HepG2 (cell line): ENCODE measurements at regions not wholly inside any gene's neighbourhood (a gene's known extent, or its start where the extent isn't known, plus 50 kb on each side); places are given as distances from the start of the nearest gene placed in this dataset.
A peak's percentile ranks its signal among the peaks of the same experiment; 100 is the strongest.

Experiments
- AFF4 ChIP-seq: sonication (generic); formaldehyde crosslinking; IDR thresholded peaks from 2 replicates; pipeline ENCODE4 v1.4.0; 2020; ENCODE audit warnings: missing genetic modification reagents
- MIXL1 ChIP-seq: IDR thresholded peaks from 2 replicates; pipeline ENCODE4 v1.6.1; 2016
- NONO ChIP-seq, 2 experiments: fragments of 450-650 bp in 1 of 2; sonication (generic) in 1 of 2; formaldehyde crosslinking in 1 of 2; IDR thresholded peaks in 1 of 2; conservative IDR thresholded peaks in 1 of 2; 2 replicates each; pipeline versions ENCODE4 v1.6.1 to v1.8.0; 2017 to 2022; ENCODE audit warnings: mild to moderate bottlenecking in 1 of 2, missing genetic modification reagents in 1 of 2, moderate library complexity in 1 of 2
- SALL1 ChIP-seq: sonication (generic); formaldehyde crosslinking; IDR thresholded peaks from 2 replicates; pipeline ENCODE4 v1.8.0; 2022; ENCODE audit warnings: mild to moderate bottlenecking, missing genetic modification reagents
- SOX13 ChIP-seq, 3 experiments: fragments of 450-650 bp in 1 of 3; sonication (generic) in 1 of 3; formaldehyde crosslinking in 1 of 3; IDR thresholded peaks in 2 of 3; conservative IDR thresholded peaks in 1 of 3; 2 replicates each; pipeline versions ENCODE4 v1.5.0 to v1.6.1; 2016 to 2020; ENCODE audit warnings: antibody characterized with exemption in 1 of 3, mild to moderate bottlenecking in 1 of 3, missing compliant biosample characterization in 1 of 3, missing genetic modification reagents in 1 of 3, moderate library complexity in 1 of 3
- ZBTB2 ChIP-seq: sonication (generic); formaldehyde crosslinking; IDR thresholded peaks from 2 replicates; pipeline ENCODE4 v1.8.0; 2022; ENCODE audit warnings: low read depth, missing genetic modification reagents
- ZBTB38 ChIP-seq: sonication (generic); formaldehyde crosslinking; IDR thresholded peaks from 2 replicates; pipeline ENCODE4 v1.5.1; 2020; ENCODE audit warnings: mild to moderate bottlenecking, missing genetic modification reagents
- ZNF672 ChIP-seq: sonication (generic); formaldehyde crosslinking; IDR thresholded peaks from 2 replicates; pipeline ENCODE4 v1.8.1; 2022; ENCODE audit warnings: missing genetic modification reagents
- ZNF83 ChIP-seq: sonication (generic); formaldehyde crosslinking; IDR thresholded peaks from 2 replicates; pipeline ENCODE4 v1.4.0; 2020; ENCODE audit warnings: missing genetic modification reagents, mild to moderate bottlenecking, borderline replicate concordance
- TF ChIP-seq, protein P1 (sequence below): IDR thresholded peaks from 2 replicates; pipeline ENCODE4 v1.6.1; 2012; ENCODE audit warnings: low read length, improper control_type of control experiment
- TF ChIP-seq, protein P2 (sequence below): sonication (generic); formaldehyde crosslinking; IDR thresholded peaks from 2 replicates; pipeline ENCODE4 v1.8.0; 2022; ENCODE audit warnings: missing genetic modification reagents, mild to moderate bottlenecking, moderate library complexity, borderline replicate concordance
- TF ChIP-seq, protein P3 (sequence below): sonication (generic); formaldehyde crosslinking; IDR thresholded peaks from 2 replicates; pipeline ENCODE4 v1.4.0; 2020; ENCODE audit warnings: missing genetic modification reagents

DNA sequence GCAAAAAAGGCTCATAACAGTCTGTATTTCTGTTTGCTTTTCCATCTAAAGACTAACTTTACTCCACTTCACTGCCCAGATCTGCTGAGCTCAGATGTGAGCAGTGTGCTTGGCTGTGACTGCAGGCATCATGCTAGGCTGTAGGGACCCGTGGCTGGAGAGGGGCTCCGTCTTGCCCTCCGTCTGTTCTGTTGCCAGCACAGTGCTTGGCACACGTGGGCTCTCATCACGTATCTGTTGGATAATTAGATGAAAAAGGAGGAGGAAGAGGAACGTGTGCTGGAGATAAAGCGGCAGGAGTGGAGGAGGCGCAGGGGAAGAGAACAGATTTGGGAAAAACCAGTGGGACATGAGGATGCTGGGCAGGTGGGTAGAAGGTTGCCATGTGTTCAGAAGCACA, 57.6 kb upstream of the IER3 start (continued):
- no peak for TF ChIP-seq AFF4 (CRISPR knock-in tag)
- TF ChIP-seq SALL1 (CRISPR knock-in tag) = 0 out of 2 replicates have a peak, but pooled peaks have one; percentile 27
- no peak for TF ChIP-seq NONO (IDR thresholded peaks at IDR 0.05)
- TF ChIP-seq NONO (CRISPR knock-in tag; conservative IDR thresholded peaks at IDR 0.05) = 0 out of 2 replicates have a peak, but pooled peaks have one; percentile 27
- TF ChIP-seq, protein P1, sequence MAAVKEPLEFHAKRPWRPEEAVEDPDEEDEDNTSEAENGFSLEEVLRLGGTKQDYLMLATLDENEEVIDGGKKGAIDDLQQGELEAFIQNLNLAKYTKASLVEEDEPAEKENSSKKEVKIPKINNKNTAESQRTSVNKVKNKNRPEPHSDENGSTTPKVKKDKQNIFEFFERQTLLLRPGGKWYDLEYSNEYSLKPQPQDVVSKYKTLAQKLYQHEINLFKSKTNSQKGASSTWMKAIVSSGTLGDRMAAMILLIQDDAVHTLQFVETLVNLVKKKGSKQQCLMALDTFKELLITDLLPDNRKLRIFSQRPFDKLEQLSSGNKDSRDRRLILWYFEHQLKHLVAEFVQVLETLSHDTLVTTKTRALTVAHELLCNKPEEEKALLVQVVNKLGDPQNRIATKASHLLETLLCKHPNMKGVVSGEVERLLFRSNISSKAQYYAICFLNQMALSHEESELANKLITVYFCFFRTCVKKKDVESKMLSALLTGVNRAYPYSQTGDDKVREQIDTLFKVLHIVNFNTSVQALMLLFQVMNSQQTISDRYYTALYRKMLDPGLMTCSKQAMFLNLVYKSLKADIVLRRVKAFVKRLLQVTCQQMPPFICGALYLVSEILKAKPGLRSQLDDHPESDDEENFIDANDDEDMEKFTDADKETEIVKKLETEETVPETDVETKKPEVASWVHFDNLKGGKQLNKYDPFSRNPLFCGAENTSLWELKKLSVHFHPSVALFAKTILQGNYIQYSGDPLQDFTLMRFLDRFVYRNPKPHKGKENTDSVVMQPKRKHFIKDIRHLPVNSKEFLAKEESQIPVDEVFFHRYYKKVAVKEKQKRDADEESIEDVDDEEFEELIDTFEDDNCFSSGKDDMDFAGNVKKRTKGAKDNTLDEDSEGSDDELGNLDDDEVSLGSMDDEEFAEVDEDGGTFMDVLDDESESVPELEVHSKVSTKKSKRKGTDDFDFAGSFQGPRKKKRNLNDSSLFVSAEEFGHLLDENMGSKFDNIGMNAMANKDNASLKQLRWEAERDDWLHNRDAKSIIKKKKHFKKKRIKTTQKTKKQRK = no peak
- TF ChIP-seq ZBTB38 = peak; percentile 68; the same call in 1 of the 2 replicates
- TF ChIP-seq, protein P2, sequence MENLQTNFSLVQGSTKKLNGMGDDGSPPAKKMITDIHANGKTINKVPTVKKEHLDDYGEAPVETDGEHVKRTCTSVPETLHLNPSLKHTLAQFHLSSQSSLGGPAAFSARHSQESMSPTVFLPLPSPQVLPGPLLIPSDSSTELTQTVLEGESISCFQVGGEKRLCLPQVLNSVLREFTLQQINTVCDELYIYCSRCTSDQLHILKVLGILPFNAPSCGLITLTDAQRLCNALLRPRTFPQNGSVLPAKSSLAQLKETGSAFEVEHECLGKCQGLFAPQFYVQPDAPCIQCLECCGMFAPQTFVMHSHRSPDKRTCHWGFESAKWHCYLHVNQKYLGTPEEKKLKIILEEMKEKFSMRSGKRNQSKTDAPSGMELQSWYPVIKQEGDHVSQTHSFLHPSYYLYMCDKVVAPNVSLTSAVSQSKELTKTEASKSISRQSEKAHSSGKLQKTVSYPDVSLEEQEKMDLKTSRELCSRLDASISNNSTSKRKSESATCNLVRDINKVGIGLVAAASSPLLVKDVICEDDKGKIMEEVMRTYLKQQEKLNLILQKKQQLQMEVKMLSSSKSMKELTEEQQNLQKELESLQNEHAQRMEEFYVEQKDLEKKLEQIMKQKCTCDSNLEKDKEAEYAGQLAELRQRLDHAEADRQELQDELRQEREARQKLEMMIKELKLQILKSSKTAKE (CRISPR knock-in tag) = peak; percentile 15; the same call in 1 of the 2 replicates
- 0 out of 2 replicates have a peak, but pooled peaks have one; percentile 16 for TF ChIP-seq MIXL1
- TF ChIP-seq ZBTB2 (CRISPR knock-in tag) = no peak
- 0 out of 2 replicates have a peak, but pooled peaks have one; percentile 34 for TF ChIP-seq ZNF672 (CRISPR knock-in tag)
- TF ChIP-seq ZNF83 (CRISPR knock-in tag) = 0 out of 2 replicates have a peak, but pooled peaks have one; percentile 49
- TF ChIP-seq, protein P3, sequence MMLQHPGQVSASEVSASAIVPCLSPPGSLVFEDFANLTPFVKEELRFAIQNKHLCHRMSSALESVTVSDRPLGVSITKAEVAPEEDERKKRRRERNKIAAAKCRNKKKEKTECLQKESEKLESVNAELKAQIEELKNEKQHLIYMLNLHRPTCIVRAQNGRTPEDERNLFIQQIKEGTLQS (CRISPR knock-in tag) = no peak
- TF ChIP-seq SOX13 (IDR thresholded peaks at IDR 0.05) = no peak
- TF ChIP-seq SOX13 (CRISPR knock-in tag; conservative IDR thresholded peaks at IDR 0.05 in 1 of 2, IDR thresholded peaks at IDR 0.05 in 1 of 2) = peak in 1 of 2 experiments; percentile 10; a peak in 1 of 4 replicates
